GM13977 (cell line): ENCODE measurements at regions not wholly inside any gene's neighbourhood (a gene's known extent, or its start where the extent isn't known, plus 50 kb on each side); places are given as distances from the start of the nearest gene placed in this dataset.
"Not testable (repeated sequence)": the region's sequence is repeated elsewhere in the genome, so short reads cannot be mapped to it uniquely, and the experiment has no call there.

ENCODE experiments used
- DNase-seq: peaks from one replicate; pipeline ENCODE4 v3.0.0; 2012; ENCODE audit warnings: low spot score
- CTCF ChIP-seq: IDR thresholded peaks from 2 replicates; pipeline ENCODE4 v1.5.1; 2012; ENCODE audit warnings: mild to moderate bottlenecking, control low read depth; ENCODE audit not compliant: insufficient read depth; ENCODE audit errors: extremely low read depth, missing control alignments
- in situ Hi-C: fragments of 300-500 bp; cut with MboI; formaldehyde crosslinking; loops from one replicate; pipeline ENCODE4 v1.12.0; 2022; ENCODE audit warnings: low sequenced_read_pairs, low pct_unique_long_range_greater_than_20kb, mixed read lengths, inconsistent platforms; ENCODE audit not compliant: unreplicated experiment

- in situ Hi-C loops, result no loop called here
- no peak for DNase-seq
- TF ChIP-seq CTCF, result no peak
Observed at GRCh38 chr18:52228166-52228565, 111.8 kb upstream of the DCC start.

- no peak for DNase-seq
- no peak for TF ChIP-seq CTCF
- in situ Hi-C loops, result no loop called here
Observed at GRCh38 chr18:52236131-52236530, 103.9 kb upstream of the DCC start.

GRCh38 chr18:52237551-52237950 is 102.4 kb upstream of the DCC start:
- DNase-seq, result no peak
- TF ChIP-seq CTCF, result no peak
- in situ Hi-C loops, result no loop called here

- no peak for TF ChIP-seq CTCF
- DNase-seq, result no peak
- in situ Hi-C loops, result no loop called here
Observed at GRCh38 chr18:52242711-52243110, 97.3 kb upstream of the DCC start.

- in situ Hi-C loops, result no loop called here
- no peak for DNase-seq
- TF ChIP-seq CTCF, result no peak
Observed at GRCh38 chr18:52244658-52245057, 95.3 kb upstream of the DCC start.

- no peak for DNase-seq
Observed at GRCh38 chr18:52254367-52254766, 85.6 kb upstream of the DCC start.

GRCh38 chr18:52257417-52257816 is 82.6 kb upstream of the DCC start:
- DNase-seq, in situ Hi-C loops: not testable (repeated sequence)

More at GRCh38 chr18:52254367-52254766, 85.6 kb upstream of the DCC start:
- no peak for TF ChIP-seq CTCF
- in situ Hi-C loops, result no loop called here
